GM12878 (cell line): ENCODE measurements at regions not wholly inside any gene's neighbourhood (a gene's known extent, or its start where the extent isn't known, plus 50 kb on each side); places are given as distances from the start of the nearest gene placed in this dataset.

ENCODE experiments used
- ATAC-seq: fragments of 200-7000 bp; cut with Tn5 transposase; 3 replicates; pipeline ENCODE4 v1.9.1; 2020; ENCODE audit warnings: mild to moderate bottlenecking, moderate library complexity
- BruUV-seq: library from RNA; stranded (reverse); fragments of 400-500 nt; replicated peaks from 2 replicates; lab custom pipeline; 2021; lab: Mats Ljungman, UMichigan
- CTCF ChIA-PET: fragments of 300-600 bp; sonication (Branson Sonifier 250); formaldehyde crosslinking; extraction: SDS; loops from one replicate; lab custom pipeline; 2021; ENCODE audit warnings: inconsistent platforms; lab: Yijun Ruan, JAX
- POLR2A ChIA-PET: fragments of 350-600 bp; formaldehyde crosslinking; extraction: SDS; loops from one replicate; lab custom pipeline; 2021; ENCODE audit warnings: inconsistent platforms; lab: Charles Lee
- RAD21 ChIA-PET: fragments of 300-600 bp; sonication (Branson Sonifier 250); formaldehyde crosslinking; loops from one replicate; lab custom pipeline; 2023; ENCODE audit warnings: antibody characterized with exemption; ENCODE audit not compliant: unreplicated experiment; lab: Charles Lee
- SMC1A ChIA-PET: fragments of 300-600 bp; sonication (Branson Sonifier 250); formaldehyde crosslinking; loops from one replicate; lab custom pipeline; 2023; ENCODE audit not compliant: unreplicated experiment, uncharacterized antibody; lab: Charles Lee
- DNase-seq: peaks from one replicate; pipeline ENCODE4 v3.0.0-alpha.2; 2011; ENCODE audit warnings: low read depth, low spot score
- FAIRE-seq: peaks from 3 replicates; lab custom pipeline; 2011; peaks lifted over from hg19 to GRCh38; lab: Jason Lieb, UNC
- H2AFZ ChIP-seq: 2 replicates; pipeline ENCODE4 v1.6.0; 2011; ENCODE audit warnings: low read depth, low read length, control low read depth; ENCODE audit not compliant: control insufficient read depth
- H3K27ac ChIP-seq: 2 replicates; pipeline ENCODE4 v1.5.1; 2011; ENCODE audit warnings: control low read depth; ENCODE audit not compliant: control insufficient read depth, insufficient read depth
- H3K27me3 ChIP-seq, 2 experiments: replicated peaks in 1 of 2; 2 replicates each; pipeline versions ENCODE4 v1.6.0 to v1.6.1; 2011; ENCODE audit warnings: low read length in 1 of 2; ENCODE audit not compliant: control insufficient read depth in 2 of 2, insufficient read depth in 2 of 2
- H3K36me3 ChIP-seq, 2 experiments: 2 replicates each; pipeline ENCODE4 v1.5.1; 2011; ENCODE audit warnings: low read length in 1 of 2; ENCODE audit not compliant: control insufficient read depth in 2 of 2, insufficient read depth in 2 of 2
- H3K4me1 ChIP-seq: 2 replicates; pipeline ENCODE4 v1.6.1; 2011; ENCODE audit warnings: mild to moderate bottlenecking, low read length, moderate library complexity, mixed read lengths; ENCODE audit not compliant: control insufficient read depth, insufficient read depth
- H3K4me2 ChIP-seq: 2 replicates; pipeline ENCODE4 v1.6.0; 2011; ENCODE audit warnings: control low read depth; ENCODE audit not compliant: control insufficient read depth, insufficient read depth
- H3K4me3 ChIP-seq: fragments of 200-600 bp; sonication (generic); 2 replicates; pipeline ENCODE4 v1.5.1; 2016
- H3K79me2 ChIP-seq: 2 replicates; pipeline ENCODE4 v1.6.0; 2011; ENCODE audit warnings: low read length; ENCODE audit not compliant: control insufficient read depth, insufficient read depth
- H3K9ac ChIP-seq: 2 replicates; pipeline ENCODE4 v1.8.0; 2011; ENCODE audit warnings: low read length, control low read depth, mixed read lengths; ENCODE audit not compliant: control insufficient read depth, insufficient read depth
- H3K9me3 ChIP-seq: replicated peaks from 3 replicates; pipeline ENCODE4 v1.5.1; 2011; ENCODE audit warnings: mild to moderate bottlenecking, low read length; ENCODE audit not compliant: control insufficient read depth, insufficient read depth
- H4K20me1 ChIP-seq: 2 replicates; pipeline ENCODE4 v1.6.0; 2011; ENCODE audit not compliant: control insufficient read depth, insufficient read depth
- ATF3 ChIP-seq: IDR thresholded peaks from 2 replicates; pipeline ENCODE4 v1.6.1; 2011; ENCODE audit warnings: low read depth, mild to moderate bottlenecking, low read length, moderate library complexity, borderline replicate concordance; ENCODE audit errors: extremely low read depth
- BMI1 ChIP-seq: fragments of 450-650 bp; IDR thresholded peaks from 2 replicates; pipeline ENCODE4 v1.6.1; 2016; ENCODE audit warnings: mild to moderate bottlenecking, moderate library complexity, borderline replicate concordance
- CHD2 ChIP-seq: IDR thresholded peaks from 2 replicates; pipeline ENCODE4 v1.6.1; 2011; ENCODE audit warnings: low read depth, low read length, improper control_type of control experiment, borderline replicate concordance
- CTCF ChIP-seq, 3 experiments: IDR thresholded peaks in 2 of 3; conservative IDR thresholded peaks in 1 of 3; 2 replicates each; pipeline ENCODE4 v1.5.1; 2011; ENCODE audit warnings: low read depth in 3 of 3, low read length in 3 of 3, mild to moderate bottlenecking in 3 of 3, control low read depth in 2 of 3, moderate library complexity in 2 of 3, inconsistent platforms in 1 of 3, mixed read lengths in 1 of 3; ENCODE audit not compliant: control insufficient read depth in 2 of 3, insufficient read depth in 1 of 3; ENCODE audit errors: extremely low read depth in 1 of 3
- E4F1 ChIP-seq: fragments of 450-650 bp; IDR thresholded peaks from 2 replicates; pipeline ENCODE4 v1.6.1; 2018; ENCODE audit warnings: borderline replicate concordance, mild to moderate bottlenecking; ENCODE audit not compliant: partially characterized antibody
- FOXM1 ChIP-seq: IDR thresholded peaks from 2 replicates; pipeline ENCODE4 v1.6.1; 2012; ENCODE audit warnings: low read depth, mild to moderate bottlenecking, inconsistent platforms, low read length, moderate library complexity
- MTA3 ChIP-seq: IDR thresholded peaks from 2 replicates; pipeline ENCODE4 v1.6.1; 2012; ENCODE audit warnings: low read length, inconsistent platforms, borderline replicate concordance
- MYB ChIP-seq: fragments of 150-350 bp; IDR thresholded peaks from 2 replicates; pipeline ENCODE4 v1.6.1; 2014; ENCODE audit warnings: mild to moderate bottlenecking, low read depth, low read length, borderline replicate concordance
- NR2C2 ChIP-seq: IDR thresholded peaks from 2 replicates; pipeline ENCODE4 v1.6.1; 2011; ENCODE audit warnings: borderline replicate concordance, low read depth; ENCODE audit not compliant: control insufficient read depth, insufficient read length
- RCOR1 ChIP-seq: conservative IDR thresholded peaks from 2 replicates; pipeline ENCODE4 v1.6.1; 2012; ENCODE audit warnings: low read depth, low read length, improper control_type of control experiment
- USF2 ChIP-seq: IDR thresholded peaks from 2 replicates; pipeline ENCODE4 v1.6.1; 2011; ENCODE audit warnings: low read depth, low read length, improper control_type of control experiment, borderline replicate concordance
- WGBS: methylation state at CpG from one replicate; pipeline ENCODE4 v1.1.6; 2016; ENCODE audit warnings: low lambda C conversion rate; ENCODE audit not compliant: insufficient replicate concordance, insufficient coverage; ENCODE audit errors: missing lambda C conversion rate; 5-methylcytosine and 5-hydroxymethylcytosine counted together
- in situ Hi-C: fragments of 300-500 bp; cut with MboI; formaldehyde crosslinking; loops from 9 replicates; pipeline ENCODE4 v1.14.3; 2018; ENCODE audit warnings: mixed read lengths
- intact Hi-C: fragments of 100-400 bp; cut with micrococcal nuclease; formaldehyde crosslinking; loops from one replicate; pipeline ENCODE4 v1.14.2; 2022; ENCODE audit not compliant: unreplicated experiment

GRCh38 chr7:98475352-98475751, 74.5 kb upstream of the BAIAP2L1 start:
- Histone ChIP-seq H4K20me1 (no peaks in the 10 kb centered on the region), H3K27me3 (no peaks in the 10 kb centered on the region), H3K4me1 (no peaks in the 10 kb centered on the region; the same call in 1 of the 2 replicates), H3K4me3 (no peak overlapping the region), H3K9me3 (no peaks in the 10 kb centered on the region; the same call in 2 of the 3 replicates), H3K79me2 (no peaks in the 10 kb centered on the region), H3K27ac (no peak overlapping the region), H3K4me2 (no peak overlapping the region), H2AFZ (no peak overlapping the region), H3K9ac (no peak overlapping the region), H3K36me3 (no peaks in the 10 kb centered on the region)
- SMC1A ChIA-PET: no interaction called here
- intact Hi-C loops (no loop called here), in situ Hi-C loops (no loop called here)
- POLR2A ChIA-PET: no interaction called here
- BruUV-seq: no TSS peak
- no peak for TF ChIP-seq ATF3
- no peak for TF ChIP-seq RCOR1
- RAD21 ChIA-PET: no interaction called here
- CTCF ChIA-PET: no interaction called here
- WGBS: 32% methylated on average over 3 of the region's 3 CpGs
- FAIRE-seq (no peak), ATAC-seq (no peak), DNase-seq (no peak)

- no TSS peak for BruUV-seq
- H3K4me3 ChIP-seq: no peak overlapping the region
- ChIA-PET POLR2A (interaction anchor here (0.5 kb wide), 1 partner anchor 286 kb away, joined by 3 read pairs; no protein-coding TSS in a partner anchor), CTCF (no interaction called here), RAD21 (no interaction called here), SMC1A (no interaction called here)
- intact Hi-C loops (no loop called here), in situ Hi-C loops (no loop called here)
- no peaks in the 10 kb centered on the region for H3K36me3 ChIP-seq
- H3K27ac ChIP-seq: no peak overlapping the region
- H4K20me1 ChIP-seq: no peaks in the 10 kb centered on the region
- H3K4me1 ChIP-seq: no peaks in the 10 kb centered on the region
- no peaks in the 10 kb centered on the region for H3K9me3 ChIP-seq
- DNase-seq: no peak
- H2AFZ ChIP-seq: no peak overlapping the region
- TF ChIP-seq MYB: no peak
- no peak for TF ChIP-seq BMI1
- no peak for TF ChIP-seq NR2C2
- no peak for TF ChIP-seq FOXM1
- no peak for TF ChIP-seq MTA3
- TF ChIP-seq USF2: no peak
- no peak for TF ChIP-seq CHD2
- TF ChIP-seq CTCF (IDR thresholded peaks at IDR 0.05 in 2 of 3, conservative IDR thresholded peaks at IDR 0.05 in 1 of 3; ENCODE audit: control insufficient read depth in 2 of 3, extremely low read depth in 1 of 3, insufficient read depth in 1 of 3, low read depth in 3 of 3, low read length in 3 of 3): no peak
- TF ChIP-seq E4F1: no peak
- no peak for FAIRE-seq
- H3K27me3 ChIP-seq: no peaks in the 10 kb centered on the region
- no peak overlapping the region for H3K4me2 ChIP-seq
- 53% methylated on average over 7 of the region's 7 CpGs for WGBS
- ATAC-seq: no peak
- no peaks in the 10 kb centered on the region for H3K79me2 ChIP-seq
- H3K9ac ChIP-seq: no peak overlapping the region
Observed at GRCh38 chr7:98474558-98474957, 73.7 kb upstream of the BAIAP2L1 start.
